Psoas muscle (tissue), 7 donors: ENCODE measurements at regions not wholly inside any gene's neighbourhood (a gene's known extent, or its start where the extent isn't known, plus 50 kb on each side); places are given as distances from the start of the nearest gene placed in this dataset.

Experiments
- ATAC-seq, 4 donors: fragments of 200-7000 bp; cut with Tn5 transposase; one replicate each; pipeline ENCODE4 v1.9.1; 2020; ENCODE audit warnings: moderate library complexity in 3 of 4, mild to moderate bottlenecking in 2 of 4
- DNase-seq, 2 donors: peaks; one replicate each; pipeline ENCODE4 v3.0.0-alpha.2; 2020
- H3K27ac ChIP-seq: fragments of 200-600 bp; one replicate; pipeline ENCODE4 v1.8.0; 2022
- H3K27me3 ChIP-seq, 3 donors: fragments of 200-600 bp in 1 of 3; one replicate each; pipeline versions ENCODE4 v1.6.1 to v1.8.0; 2013 to 2022; ENCODE audit warnings: low read length in 2 of 3, mild to moderate bottlenecking in 2 of 3, moderate library complexity in 1 of 3; ENCODE audit not compliant: insufficient read depth in 3 of 3
- H3K36me3 ChIP-seq, 2 donors: fragments of 200-600 bp in 1 of 2; one replicate each; pipeline versions ENCODE4 v1.6.1 to v1.8.0; 2013 to 2022; ENCODE audit warnings: low read depth in 1 of 2, mild to moderate bottlenecking in 1 of 2, moderate library complexity in 1 of 2; ENCODE audit not compliant: insufficient read depth in 1 of 2
- H3K4me1 ChIP-seq: fragments of 200-600 bp; one replicate; pipeline ENCODE4 v1.8.0; 2022
- H3K4me3 ChIP-seq: fragments of 200-600 bp; one replicate; pipeline ENCODE4 v1.8.0; 2022; ENCODE audit warnings: mild to moderate bottlenecking
- H3K9me3 ChIP-seq: fragments of 200-600 bp; one replicate; pipeline ENCODE4 v1.8.0; 2022
- WGBS, 3 donors: extraction: QIAGEN DNeasy Blood & Tissue Kit; methylation state at CpG; one replicate each; pipeline versions ENCODE4 v1.1.6 to v1.1.7; 2013; 5-methylcytosine and 5-hydroxymethylcytosine counted together
- intact Hi-C, 2 donors: fragments of 100-400 bp; cut with DNase I; formaldehyde crosslinking; loops; one replicate each; pipeline versions ENCODE4 v1.11.0 to v1.14.2; 2022
- TF ChIP-seq, protein P1 (sequence below): fragments of 200-600 bp; IDR thresholded peaks from one replicate; pipeline ENCODE4 v1.8.0; 2022; ENCODE audit warnings: antibody characterized with exemption
- donor health status: healthy with polysubstance abuse.
- donor health status: DM: no; HTN: no; CAD: no; lungs with moderate emphysema.
- donor health status: Bipolar disorder and iron deficiency.
- donor health status: healthy.
- donor health status: DM: yes; HTN: yes; CAD: no.
- donor health status: DM: no; HTN: no; CAD: no.
- donor health status: DM: yes; HTN: yes; CAD: no.

DNA sequence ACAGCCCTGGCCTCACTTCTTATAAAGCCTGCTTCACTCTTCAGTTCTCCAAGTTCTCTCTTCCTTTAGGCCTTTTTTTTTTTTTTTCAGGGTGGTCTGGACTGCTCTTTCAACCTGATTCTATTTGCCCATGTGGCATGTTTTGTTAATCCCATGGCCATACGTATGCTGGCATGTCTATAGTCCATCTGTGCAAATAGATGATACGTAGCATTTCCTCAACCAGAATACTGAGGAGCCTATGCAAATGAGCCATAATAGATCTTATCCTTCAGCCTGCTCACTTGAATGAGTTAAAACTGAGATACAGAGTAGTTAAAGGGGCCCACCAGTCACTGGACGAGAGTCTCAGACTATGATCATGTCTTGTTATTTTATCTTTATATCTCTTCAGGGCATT lies 265.2 kb upstream of the CXCR4 start:
- no peaks in the 10 kb centered on the region for H3K36me3 ChIP-seq
- no peak overlapping the region for H3K4me3 ChIP-seq
- TF ChIP-seq, protein P1, sequence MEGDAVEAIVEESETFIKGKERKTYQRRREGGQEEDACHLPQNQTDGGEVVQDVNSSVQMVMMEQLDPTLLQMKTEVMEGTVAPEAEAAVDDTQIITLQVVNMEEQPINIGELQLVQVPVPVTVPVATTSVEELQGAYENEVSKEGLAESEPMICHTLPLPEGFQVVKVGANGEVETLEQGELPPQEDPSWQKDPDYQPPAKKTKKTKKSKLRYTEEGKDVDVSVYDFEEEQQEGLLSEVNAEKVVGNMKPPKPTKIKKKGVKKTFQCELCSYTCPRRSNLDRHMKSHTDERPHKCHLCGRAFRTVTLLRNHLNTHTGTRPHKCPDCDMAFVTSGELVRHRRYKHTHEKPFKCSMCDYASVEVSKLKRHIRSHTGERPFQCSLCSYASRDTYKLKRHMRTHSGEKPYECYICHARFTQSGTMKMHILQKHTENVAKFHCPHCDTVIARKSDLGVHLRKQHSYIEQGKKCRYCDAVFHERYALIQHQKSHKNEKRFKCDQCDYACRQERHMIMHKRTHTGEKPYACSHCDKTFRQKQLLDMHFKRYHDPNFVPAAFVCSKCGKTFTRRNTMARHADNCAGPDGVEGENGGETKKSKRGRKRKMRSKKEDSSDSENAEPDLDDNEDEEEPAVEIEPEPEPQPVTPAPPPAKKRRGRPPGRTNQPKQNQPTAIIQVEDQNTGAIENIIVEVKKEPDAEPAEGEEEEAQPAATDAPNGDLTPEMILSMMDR = no peak
- no peaks in the 10 kb centered on the region for H3K27me3 ChIP-seq
- H3K27ac ChIP-seq = no peak overlapping the region
- H3K9me3 ChIP-seq = no peaks in the 10 kb centered on the region
- intact Hi-C loops = loop anchor here in 1 of 2 donors (5.0 kb wide), 1 partner anchor 466 kb away; no protein-coding TSS in a partner anchor
- no peaks in the 10 kb centered on the region for H3K4me1 ChIP-seq
- no peak for DNase-seq
- 87 to 96% (median 91%) methylated on average over 3 of the region's 3 CpGs for WGBS, 3 donors
- ATAC-seq = no peak

DNA sequence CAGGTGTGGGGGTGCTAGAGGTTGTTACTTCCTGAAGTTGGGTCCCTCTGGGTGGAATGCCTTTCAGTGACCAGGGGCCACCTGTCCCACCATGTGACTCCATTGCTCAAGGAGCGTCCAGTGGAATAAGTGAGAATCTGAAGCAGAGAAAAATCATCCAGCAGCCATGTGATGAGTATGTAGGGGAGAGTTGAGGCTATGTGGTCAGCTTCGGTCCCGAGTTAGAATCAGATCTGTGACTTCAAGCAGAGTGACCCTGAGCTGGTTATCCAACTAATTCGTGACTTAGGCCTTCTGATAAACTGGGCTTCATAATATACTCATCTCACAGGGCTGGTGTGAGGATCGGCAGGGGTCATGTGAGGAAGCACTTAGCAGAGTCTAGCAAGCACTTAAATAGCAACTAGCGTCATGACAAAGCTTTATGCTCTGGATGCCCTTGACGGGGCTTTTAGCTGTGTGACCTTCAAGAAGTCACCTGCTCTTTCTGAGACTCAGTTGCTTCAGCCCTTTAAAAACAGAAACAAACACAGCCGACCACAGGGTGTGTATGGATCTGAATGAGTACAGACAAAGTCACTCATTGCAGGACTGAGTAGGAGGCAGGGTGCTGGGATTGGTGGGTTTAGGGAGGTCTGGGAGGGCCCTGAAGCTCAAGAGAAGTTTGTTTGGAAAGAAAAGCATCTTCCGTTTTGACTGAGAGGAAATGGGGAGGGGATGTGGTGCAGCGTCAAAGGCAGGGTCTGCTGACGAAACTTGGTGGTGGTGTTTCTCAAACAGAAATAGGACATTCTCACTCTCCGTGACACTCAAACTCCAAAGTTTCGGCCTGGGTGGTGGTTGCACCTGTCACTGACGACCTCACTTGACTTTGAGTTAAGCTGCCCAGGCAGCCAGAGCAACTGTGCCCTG lies 264.0 kb upstream of the CXCR4 start:
- WGBS, 3 donors = 40 to 58% (median 41%) methylated on average over 14 of the region's 14 CpGs
- Histone ChIP-seq H3K27ac (no peak overlapping the region), H3K4me1 (no peaks in the 10 kb centered on the region), H3K4me3 (no peak overlapping the region), H3K9me3 (no peaks in the 10 kb centered on the region), H3K36me3 (no peaks in the 10 kb centered on the region), H3K27me3 (no peaks in the 10 kb centered on the region)
- intact Hi-C loops = loop anchor here in 1 of 2 donors (5.0 kb wide), 1 partner anchor 465 kb away; no protein-coding TSS in a partner anchor
- TF ChIP-seq, protein P1 = no peak
- DNase-seq (no peak), ATAC-seq (no peak)

DNA sequence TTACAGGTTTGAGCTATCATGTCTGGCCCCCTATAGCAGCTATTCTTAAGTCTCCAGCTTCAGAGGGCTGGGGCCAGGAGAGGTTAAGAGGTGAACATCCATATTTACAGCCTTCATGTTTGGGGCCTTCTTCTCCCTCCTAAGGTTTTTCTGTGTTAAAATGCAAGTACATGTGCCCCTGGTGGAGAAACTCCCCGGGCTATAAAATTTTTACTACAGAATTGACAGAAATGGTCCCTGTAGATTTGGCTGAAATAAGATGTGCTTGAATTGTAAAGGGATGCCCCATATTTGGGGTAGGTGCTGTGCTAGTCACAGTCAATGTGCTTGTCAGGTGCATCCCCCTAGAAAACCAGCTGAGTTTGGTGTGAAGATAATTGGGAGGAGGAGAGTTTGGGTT lies 263.3 kb upstream of the CXCR4 start:
- H3K27me3 ChIP-seq = no peaks in the 10 kb centered on the region
- no peak overlapping the region for H3K4me3 ChIP-seq
- no peak for DNase-seq
- TF ChIP-seq, protein P1 = no peak
- H3K36me3 ChIP-seq = no peaks in the 10 kb centered on the region
- intact Hi-C loops = loop anchor here in 1 of 2 donors (5.0 kb wide), 1 partner anchor 464 kb away; no protein-coding TSS in a partner anchor
- no peaks in the 10 kb centered on the region for H3K9me3 ChIP-seq
- H3K27ac ChIP-seq = no peak overlapping the region
- no peaks in the 10 kb centered on the region for H3K4me1 ChIP-seq
- 86 to 91% (median 90%) methylated on average over 1 of the region's 1 CpG for WGBS, 3 donors
- no peak for ATAC-seq

DNA sequence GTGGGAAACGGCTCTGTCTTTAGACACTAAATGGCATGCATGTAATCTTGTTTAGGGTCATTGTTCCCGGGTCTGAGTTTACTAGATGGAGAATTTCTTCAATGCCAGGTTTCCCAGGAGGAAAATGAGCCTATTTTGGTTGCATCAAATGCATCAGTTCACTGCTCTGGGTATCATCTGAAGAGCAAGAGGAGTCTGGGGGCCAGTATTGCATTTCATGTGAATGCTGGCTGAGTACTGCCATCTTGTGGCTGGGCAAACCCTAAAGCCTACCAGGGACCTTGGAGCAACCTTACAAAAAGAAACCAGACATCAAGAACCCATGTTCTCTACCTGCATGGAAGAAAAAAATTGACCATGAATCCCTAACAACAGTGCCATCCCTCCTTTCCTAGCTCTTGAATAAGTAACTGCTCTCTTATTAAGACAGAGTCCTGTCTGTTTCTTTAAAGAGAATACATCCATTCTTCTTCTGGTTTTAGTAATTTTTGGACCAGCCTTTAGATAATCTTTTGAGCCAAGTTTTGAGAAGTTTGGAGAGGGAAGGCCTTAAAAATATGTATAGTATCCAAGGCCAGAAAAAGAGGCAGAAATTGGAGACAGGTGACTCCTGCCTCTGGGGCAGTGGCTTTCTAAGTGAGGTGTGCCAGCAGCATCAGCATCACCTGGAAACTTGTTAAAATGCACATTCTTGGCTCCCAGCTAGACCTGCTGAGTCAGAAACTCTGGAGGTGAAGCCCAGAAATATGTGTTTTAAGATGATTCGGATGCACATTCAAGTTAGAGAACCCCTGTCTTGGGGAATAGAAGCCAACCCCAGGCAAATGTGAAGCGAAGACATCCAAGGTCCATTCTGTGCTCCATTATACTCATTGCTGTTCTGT lies 261.0 kb upstream of the CXCR4 start:
- TF ChIP-seq, protein P1 = peak; percentile 62
- 47 to 53% (median 49%) methylated on average over 4 of the region's 4 CpGs for WGBS, 3 donors
- H3K27me3 ChIP-seq = no peaks in the 10 kb centered on the region
- intact Hi-C loops = loop anchor here in 1 of 2 donors (2.0 to 5.0 kb wide), 2 partner anchors 262 to 460 kb away; partner anchors contain the start of gene CXCR4
- DNase-seq (peak in 1 of 2 donors; percentile 27), ATAC-seq (peak; percentile 43 to 77 (median 58))
- H3K4me3 ChIP-seq = no peak overlapping the region
- H3K36me3 ChIP-seq = no peaks in the 10 kb centered on the region
- H3K27ac ChIP-seq = no peak overlapping the region
- no peaks in the 10 kb centered on the region for H3K4me1 ChIP-seq
- H3K9me3 ChIP-seq = no peaks in the 10 kb centered on the region
